Neural cell (in vitro differentiated cells): ENCODE measurements at regions not wholly inside any gene's neighbourhood (a gene's known extent, or its start where the extent isn't known, plus 50 kb on each side); places are given as distances from the start of the nearest gene placed in this dataset.

Experiments used
- H2AFZ ChIP-seq: fragments of 200-600, 300-800 bp; sonication (generic), shearing (Covaris generic); 2 replicates; pipeline ENCODE4 v1.6.0; 2014; ENCODE audit warnings: low read depth, mild to moderate bottlenecking, antibody characterized with exemption, low read length, moderate library complexity
- H3F3A ChIP-seq: fragments of 200-600 bp; shearing (Covaris generic); 2 replicates; pipeline ENCODE4 v1.6.1; 2016; ENCODE audit warnings: mild to moderate bottlenecking, moderate library complexity, mixed read lengths, antibody characterized with exemption, low read length; ENCODE audit not compliant: insufficient read depth, poor library complexity, severe bottlenecking
- H3K27ac ChIP-seq: fragments of 200-600, 300-800 bp; sonication (generic), shearing (Covaris generic); 2 replicates; pipeline ENCODE4 v1.5.1; 2014; ENCODE audit warnings: mild to moderate bottlenecking, low read length, moderate library complexity
- H3K27me3 ChIP-seq: fragments of 300-800, 200-600 bp; sonication (generic), shearing (Covaris generic); 2 replicates; pipeline ENCODE4 v1.6.0; 2014; ENCODE audit warnings: mild to moderate bottlenecking, low read depth, low read length, moderate library complexity; ENCODE audit not compliant: insufficient read depth
- H3K36me3 ChIP-seq: fragments of 300-800, 200-600 bp; sonication (generic), shearing (Covaris generic); 2 replicates; pipeline ENCODE4 v1.5.1; 2014; ENCODE audit warnings: mild to moderate bottlenecking, antibody characterized with exemption, low read length, moderate library complexity; ENCODE audit not compliant: insufficient read depth
- H3K4me2 ChIP-seq: fragments of 300-800, 200-600 bp; sonication (generic), shearing (Covaris generic); 2 replicates; pipeline ENCODE4 v1.6.0; 2014; ENCODE audit warnings: mild to moderate bottlenecking, low read length
- H3K4me3 ChIP-seq: fragments of 300-800, 200-600 bp; sonication (generic), shearing (Covaris generic); 2 replicates; pipeline ENCODE4 v1.5.1; 2014; ENCODE audit warnings: mild to moderate bottlenecking, low read length, moderate library complexity
- H3K79me2 ChIP-seq: fragments of 200-600 bp; shearing (Covaris generic); replicated peaks from 2 replicates; pipeline ENCODE4 v1.6.0; 2014; ENCODE audit warnings: mild to moderate bottlenecking, low read length, moderate library complexity; ENCODE audit not compliant: insufficient read depth
- H3K9ac ChIP-seq: fragments of 300-800, 200-600 bp; sonication (generic), shearing (Covaris generic); 2 replicates; pipeline ENCODE4 v1.6.1; 2016; ENCODE audit warnings: mild to moderate bottlenecking, low read length, mixed read lengths
- H3K9me2 ChIP-seq: fragments of 200-600 bp; shearing (Covaris generic); 2 replicates; pipeline ENCODE4 v1.6.1; 2016; ENCODE audit warnings: mild to moderate bottlenecking, low read length, mixed read lengths; ENCODE audit not compliant: insufficient read depth
- H3K9me3 ChIP-seq: fragments of 200-600, 300-800 bp; sonication (generic), shearing (Covaris generic); 2 replicates; pipeline ENCODE4 v1.6.1; 2016; ENCODE audit warnings: mild to moderate bottlenecking, mixed run types, low read length, moderate library complexity, mixed read lengths
- H4K20me1 ChIP-seq: fragments of 200-600 bp; shearing (Covaris generic); 2 replicates; pipeline ENCODE4 v1.6.1; 2016; ENCODE audit warnings: mild to moderate bottlenecking, mixed run types; ENCODE audit not compliant: insufficient read depth
- EP300 ChIP-seq: fragments of 450-650 bp; conservative IDR thresholded peaks from 2 replicates; pipeline ENCODE4 v1.6.1; 2014; ENCODE audit warnings: antibody characterized with exemption, mild to moderate bottlenecking, moderate library complexity; ENCODE audit not compliant: poor library complexity, severe bottlenecking
- EZH2 ChIP-seq: fragments of 200-600, 300-800 bp; shearing (Covaris generic), sonication (generic); IDR thresholded peaks from 2 replicates; pipeline ENCODE4 v1.6.1; 2014; ENCODE audit warnings: antibody characterized with exemption, low read length, borderline replicate concordance, mild to moderate bottlenecking; ENCODE audit not compliant: insufficient read depth, poor library complexity, severe bottlenecking
- MXI1 ChIP-seq: fragments of 450-650 bp; conservative IDR thresholded peaks from 2 replicates; pipeline ENCODE4 v1.6.1; 2014; ENCODE audit warnings: antibody characterized with exemption, mild to moderate bottlenecking; ENCODE audit not compliant: poor library complexity, severe bottlenecking
- POLR2AphosphoS5 ChIP-seq: IDR thresholded peaks from 2 replicates; pipeline ENCODE4 v1.6.1; 2012
- RAD21 ChIP-seq: fragments of 450-650 bp; conservative IDR thresholded peaks from 2 replicates; pipeline ENCODE4 v1.6.1; 2014; ENCODE audit warnings: antibody characterized with exemption, mild to moderate bottlenecking, moderate library complexity
- REST ChIP-seq: IDR thresholded peaks from 2 replicates; pipeline ENCODE4 v1.6.1; 2012; ENCODE audit warnings: borderline replicate concordance
- SMC3 ChIP-seq: fragments of 450-650 bp; conservative IDR thresholded peaks from 2 replicates; pipeline ENCODE4 v1.6.1; 2014; ENCODE audit warnings: antibody characterized with exemption, mild to moderate bottlenecking, moderate library complexity; ENCODE audit not compliant: poor library complexity
- TAF1 ChIP-seq: IDR thresholded peaks from 2 replicates; pipeline ENCODE4 v1.6.1; 2012; ENCODE audit warnings: low read depth
- TF ChIP-seq, protein P1 (sequence below): fragments of 450-650 bp; IDR thresholded peaks from 2 replicates; pipeline ENCODE4 v1.5.1; 2014; ENCODE audit warnings: antibody characterized with exemption, mild to moderate bottlenecking, moderate library complexity; ENCODE audit not compliant: poor library complexity, severe bottlenecking

GRCh38 chr16:6111390-6111789 lies 1013.8 kb upstream of the EEF2KMT start (continued):
- TF ChIP-seq MXI1 (no peak), EP300 (no peak), TAF1 (no peak)

DNA sequence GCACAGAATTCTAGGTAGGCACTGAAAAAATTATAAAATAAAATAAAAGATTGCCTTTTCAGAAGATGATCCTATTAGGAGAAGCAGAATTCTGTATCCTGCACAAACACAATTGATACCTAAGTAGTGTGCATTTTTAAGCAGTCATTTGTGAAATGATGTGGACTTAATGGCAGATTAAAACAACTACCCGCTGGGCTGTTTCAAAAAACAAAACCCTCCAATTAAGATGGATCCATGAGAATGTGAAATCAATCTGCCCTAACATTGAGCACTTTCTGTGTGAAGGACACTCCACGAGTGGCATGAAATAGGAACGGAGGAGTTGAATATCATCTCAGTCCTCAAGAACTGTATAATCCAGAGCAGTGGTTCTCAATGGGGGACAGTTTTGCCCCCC lies 1012.8 kb upstream of the EEF2KMT start:
- Histone ChIP-seq H3K9me3 (no peaks in the 10 kb centered on the region), H3K27me3 (no peaks in the 10 kb centered on the region), H3K27ac (no peak overlapping the region), H3F3A (peaks cover 14% of the 10 kb centered on the region), H3K9me2 (no peaks in the 10 kb centered on the region), H4K20me1 (no peaks in the 10 kb centered on the region), H3K9ac (no peak overlapping the region), H3K79me2 (peaks cover 21% of the 10 kb centered on the region), H3K4me2 (no peak overlapping the region), H3K36me3 (no peaks in the 10 kb centered on the region), H3K4me3 (no peak overlapping the region), H2AFZ (no peak overlapping the region)
- no peak for TF ChIP-seq EP300
- TF ChIP-seq RAD21: no peak
- no peak for TF ChIP-seq TAF1
- no peak for TF ChIP-seq POLR2AphosphoS5
- TF ChIP-seq REST: no peak
- TF ChIP-seq SMC3: no peak
- TF ChIP-seq, protein P1, sequence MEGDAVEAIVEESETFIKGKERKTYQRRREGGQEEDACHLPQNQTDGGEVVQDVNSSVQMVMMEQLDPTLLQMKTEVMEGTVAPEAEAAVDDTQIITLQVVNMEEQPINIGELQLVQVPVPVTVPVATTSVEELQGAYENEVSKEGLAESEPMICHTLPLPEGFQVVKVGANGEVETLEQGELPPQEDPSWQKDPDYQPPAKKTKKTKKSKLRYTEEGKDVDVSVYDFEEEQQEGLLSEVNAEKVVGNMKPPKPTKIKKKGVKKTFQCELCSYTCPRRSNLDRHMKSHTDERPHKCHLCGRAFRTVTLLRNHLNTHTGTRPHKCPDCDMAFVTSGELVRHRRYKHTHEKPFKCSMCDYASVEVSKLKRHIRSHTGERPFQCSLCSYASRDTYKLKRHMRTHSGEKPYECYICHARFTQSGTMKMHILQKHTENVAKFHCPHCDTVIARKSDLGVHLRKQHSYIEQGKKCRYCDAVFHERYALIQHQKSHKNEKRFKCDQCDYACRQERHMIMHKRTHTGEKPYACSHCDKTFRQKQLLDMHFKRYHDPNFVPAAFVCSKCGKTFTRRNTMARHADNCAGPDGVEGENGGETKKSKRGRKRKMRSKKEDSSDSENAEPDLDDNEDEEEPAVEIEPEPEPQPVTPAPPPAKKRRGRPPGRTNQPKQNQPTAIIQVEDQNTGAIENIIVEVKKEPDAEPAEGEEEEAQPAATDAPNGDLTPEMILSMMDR: no peak
- no peak for TF ChIP-seq EZH2
- TF ChIP-seq MXI1: no peak

- H3K27ac ChIP-seq: no peak overlapping the region
- no peaks in the 10 kb centered on the region for H4K20me1 ChIP-seq
- H3K9ac ChIP-seq: no peak overlapping the region
- no peaks in the 10 kb centered on the region for H3K27me3 ChIP-seq
- no peak overlapping the region for H3K4me2 ChIP-seq
- no peak overlapping the region for H3K4me3 ChIP-seq
- no peak overlapping the region for H2AFZ ChIP-seq
- no peaks in the 10 kb centered on the region for H3F3A ChIP-seq
- H3K9me3 ChIP-seq: no peaks in the 10 kb centered on the region
- no peaks in the 10 kb centered on the region for H3K36me3 ChIP-seq
- peaks cover 14% of the 10 kb centered on the region for H3K79me2 ChIP-seq
- TF ChIP-seq TAF1 (no peak), RAD21 (no peak), POLR2AphosphoS5 (no peak), EZH2 (no peak), MXI1 (no peak), REST (no peak)
- TF ChIP-seq, protein P1: no peak
- no peaks in the 10 kb centered on the region for H3K9me2 ChIP-seq
Observed at GRCh38 chr16:6106061-6106460, 1008.5 kb upstream of the EEF2KMT start.
